DND-41 (cell line): ENCODE measurements at regions not wholly inside any gene's neighbourhood (a gene's known extent, or its start where the extent isn't known, plus 50 kb on each side); places are given as distances from the start of the nearest gene placed in this dataset.

ENCODE experiments used
- CTCF ChIP-seq: IDR thresholded peaks from 2 replicates; pipeline ENCODE4 v1.5.1; 2012; ENCODE audit warnings: borderline replicate concordance, low read length, moderate library complexity, mild to moderate bottlenecking; ENCODE audit not compliant: poor library complexity, severe bottlenecking; ENCODE audit errors: extremely low read depth
- EZH2 ChIP-seq: IDR thresholded peaks from 3 replicates; pipeline ENCODE4 v1.6.1; 2012; ENCODE audit warnings: borderline replicate concordance, low read depth, mild to moderate bottlenecking, moderate library complexity, low read length, inconsistent platforms; ENCODE audit not compliant: severe bottlenecking

- TF ChIP-seq CTCF: no peak
- TF ChIP-seq EZH2: no peak
These were observed 55.8 kb downstream of the KCNE4 start for GRCh38 chr2:223107825-223108224.
